Gastrocnemius medialis (tissue), 4 donors: ENCODE measurements at regions not wholly inside any gene's neighbourhood (a gene's known extent, or its start where the extent isn't known, plus 50 kb on each side); places are given as distances from the start of the nearest gene placed in this dataset.

ENCODE experiments used
- ATAC-seq, 2 donors: fragments of 150-250 bp; one replicate each; pipeline ENCODE4 v1.9.1; 2016
- DNase-seq, 2 donors: peaks; one replicate each; pipeline ENCODE4 v3.0.0-alpha.2; 2019
- H3K27ac ChIP-seq, 4 donors: fragments of 200-600 bp; sonication (generic); 1 replicate in 1 of 4; 2 replicates in 3 of 4; pipeline ENCODE4 v1.5.1; 2016 to 2018; ENCODE audit warnings: mild to moderate bottlenecking in 2 of 4, moderate library complexity in 1 of 4
- H3K27me3 ChIP-seq, 3 donors: fragments of 200-600 bp; sonication (generic) in 2 of 3; 1 replicate in 1 of 3; 2 replicates in 2 of 3; pipeline versions ENCODE4 v1.5.1 to v1.6.0; 2016 to 2019; ENCODE audit warnings: mild to moderate bottlenecking in 1 of 3, moderate library complexity in 1 of 3
- H3K36me3 ChIP-seq, 2 donors: fragments of 200-600 bp; sonication (generic) in 1 of 2; one replicate each; pipeline ENCODE4 v1.5.1; 2017 to 2018
- H3K4me1 ChIP-seq, 2 donors: fragments of 200-600 bp; sonication (generic) in 1 of 2; one replicate each; pipeline ENCODE4 v1.5.1; 2016 to 2017; ENCODE audit warnings: mild to moderate bottlenecking in 2 of 2
- H3K4me3 ChIP-seq, 4 donors: fragments of 200-600 bp; sonication (generic) in 3 of 4; 1 replicate in 1 of 4; 2 replicates in 3 of 4; pipeline ENCODE4 v1.5.1; 2016 to 2019; ENCODE audit warnings: mild to moderate bottlenecking in 2 of 4
- H3K9me3 ChIP-seq, 3 donors: fragments of 200-600 bp; sonication (generic) in 2 of 3; 1 replicate in 1 of 3; 2 replicates in 2 of 3; pipeline ENCODE4 v1.5.1; 2016 to 2019
- POLR2A ChIP-seq, 2 donors: fragments of 450-650 bp; IDR thresholded peaks; one replicate each; pipeline ENCODE4 v1.6.1; 2017; ENCODE audit warnings: antibody characterized with exemption in 2 of 2, mild to moderate bottlenecking in 2 of 2, moderate library complexity in 2 of 2
- in situ Hi-C, 4 donors: fragments of 200-750 bp; cut with MboI; loops; one replicate each; pipeline versions ENCODE4 v1.15.0 to v1.8.0; 2017; ENCODE audit warnings: low sequenced_read_pairs in 4 of 4
- intact Hi-C: fragments of 100-400 bp; cut with DNase I; formaldehyde crosslinking; loops from one replicate; pipeline ENCODE4 v1.15.1; 2023; ENCODE audit warnings: low total_unique reads
- TF ChIP-seq, protein P1 (sequence below), 5 experiments: fragments of 450-650 bp in 3 of 5; fragments of 200-600 bp in 2 of 5; sonication (generic) in 2 of 5; IDR thresholded peaks in 4 of 5; conservative IDR thresholded peaks in 1 of 5; 1 replicate in 4 of 5; 2 replicates in 1 of 5; pipeline ENCODE4 v1.5.1; 2016 to 2019; ENCODE audit warnings: antibody characterized with exemption in 5 of 5, mild to moderate bottlenecking in 3 of 5, moderate library complexity in 3 of 5

- Histone ChIP-seq H3K4me1 (no peaks in the 10 kb centered on the region), H3K27ac (no peak overlapping the region), H3K9me3 (no peaks in the 10 kb centered on the region), H3K36me3 (no peaks in the 10 kb centered on the region), H3K27me3 (no peaks in the 10 kb centered on the region), H3K4me3 (no peak overlapping the region)
- ATAC-seq: no peak
- DNase-seq: no peak
- intact Hi-C loops (no loop called here), in situ Hi-C loops (no loop called here)
- no peak for TF ChIP-seq POLR2A (IDR thresholded peaks at IDR 0.05)
- TF ChIP-seq, protein P1, sequence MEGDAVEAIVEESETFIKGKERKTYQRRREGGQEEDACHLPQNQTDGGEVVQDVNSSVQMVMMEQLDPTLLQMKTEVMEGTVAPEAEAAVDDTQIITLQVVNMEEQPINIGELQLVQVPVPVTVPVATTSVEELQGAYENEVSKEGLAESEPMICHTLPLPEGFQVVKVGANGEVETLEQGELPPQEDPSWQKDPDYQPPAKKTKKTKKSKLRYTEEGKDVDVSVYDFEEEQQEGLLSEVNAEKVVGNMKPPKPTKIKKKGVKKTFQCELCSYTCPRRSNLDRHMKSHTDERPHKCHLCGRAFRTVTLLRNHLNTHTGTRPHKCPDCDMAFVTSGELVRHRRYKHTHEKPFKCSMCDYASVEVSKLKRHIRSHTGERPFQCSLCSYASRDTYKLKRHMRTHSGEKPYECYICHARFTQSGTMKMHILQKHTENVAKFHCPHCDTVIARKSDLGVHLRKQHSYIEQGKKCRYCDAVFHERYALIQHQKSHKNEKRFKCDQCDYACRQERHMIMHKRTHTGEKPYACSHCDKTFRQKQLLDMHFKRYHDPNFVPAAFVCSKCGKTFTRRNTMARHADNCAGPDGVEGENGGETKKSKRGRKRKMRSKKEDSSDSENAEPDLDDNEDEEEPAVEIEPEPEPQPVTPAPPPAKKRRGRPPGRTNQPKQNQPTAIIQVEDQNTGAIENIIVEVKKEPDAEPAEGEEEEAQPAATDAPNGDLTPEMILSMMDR (IDR thresholded peaks at IDR 0.05 in 4 of 5, conservative IDR thresholded peaks at IDR 0.05 in 1 of 5): no peak
Observed at GRCh38 chr3:110656394-110657025, 415.1 kb upstream of the NECTIN3 start.

- H3K27me3 ChIP-seq: no peaks in the 10 kb centered on the region
- H3K9me3 ChIP-seq: no peaks in the 10 kb centered on the region
- ATAC-seq (no peak), DNase-seq (no peak)
- intact Hi-C loops (no loop called here), in situ Hi-C loops (no loop called here)
- no peak overlapping the region for H3K4me3 ChIP-seq
- H3K27ac ChIP-seq: no peak overlapping the region
- no peaks in the 10 kb centered on the region for H3K36me3 ChIP-seq
- TF ChIP-seq POLR2A (IDR thresholded peaks at IDR 0.05): no peak
- TF ChIP-seq, protein P1 (IDR thresholded peaks at IDR 0.05 in 4 of 5, conservative IDR thresholded peaks at IDR 0.05 in 1 of 5): no peak
- H3K4me1 ChIP-seq: no peaks in the 10 kb centered on the region
Observed at GRCh38 chr3:110664148-110664547, 407.5 kb upstream of the NECTIN3 start.

GRCh38 chr3:110666495-110666894 is 405.1 kb upstream of the NECTIN3 start:
- no peaks in the 10 kb centered on the region for H3K9me3 ChIP-seq
- no peak overlapping the region for H3K27ac ChIP-seq
- intact Hi-C loops (no loop called here), in situ Hi-C loops (no loop called here)
- H3K4me1 ChIP-seq: no peaks in the 10 kb centered on the region
- no peak for TF ChIP-seq POLR2A (IDR thresholded peaks at IDR 0.05)
- TF ChIP-seq, protein P1 (IDR thresholded peaks at IDR 0.05 in 4 of 5, conservative IDR thresholded peaks at IDR 0.05 in 1 of 5): no peak
- no peak for ATAC-seq
- no peaks in the 10 kb centered on the region for H3K36me3 ChIP-seq
- no peaks in the 10 kb centered on the region for H3K27me3 ChIP-seq
- DNase-seq: no peak
- no peak overlapping the region for H3K4me3 ChIP-seq

GRCh38 chr3:110667216-110667615 is 404.4 kb upstream of the NECTIN3 start:
- ATAC-seq (no peak), DNase-seq (no peak)
- intact Hi-C loops (no loop called here), in situ Hi-C loops (no loop called here)
- no peak for TF ChIP-seq POLR2A (IDR thresholded peaks at IDR 0.05)
- TF ChIP-seq, protein P1 (IDR thresholded peaks at IDR 0.05 in 4 of 5, conservative IDR thresholded peaks at IDR 0.05 in 1 of 5): no peak
- no peaks in the 10 kb centered on the region for H3K27me3 ChIP-seq
- H3K27ac ChIP-seq: no peak overlapping the region
- no peaks in the 10 kb centered on the region for H3K36me3 ChIP-seq
- H3K4me3 ChIP-seq: no peak overlapping the region
- no peaks in the 10 kb centered on the region for H3K9me3 ChIP-seq
- no peaks in the 10 kb centered on the region for H3K4me1 ChIP-seq

DNA sequence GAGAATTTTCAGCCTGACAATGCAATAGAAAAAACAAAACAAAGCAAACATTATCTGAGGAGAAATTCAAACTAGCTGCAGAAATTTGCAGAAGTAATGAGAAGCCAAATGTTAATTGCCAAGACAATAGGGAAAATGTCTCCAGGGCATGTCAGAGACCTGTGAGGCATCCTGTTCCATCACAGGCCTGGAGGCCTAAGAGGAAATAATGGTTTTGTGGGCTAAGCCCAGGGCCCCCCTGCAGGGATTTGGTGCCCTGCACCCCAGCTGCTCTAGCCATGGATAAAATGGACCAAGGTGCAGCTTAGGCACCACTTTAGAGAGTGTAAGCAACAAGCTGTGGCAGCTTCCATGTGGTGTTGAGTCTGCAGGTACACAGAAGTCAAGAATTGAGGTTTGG is 401.2 kb upstream of the NECTIN3 start:
- ATAC-seq (no peak), DNase-seq (no peak)
- intact Hi-C loops (no loop called here), in situ Hi-C loops (no loop called here)
- Histone ChIP-seq H3K36me3 (no peaks in the 10 kb centered on the region), H3K4me3 (no peak overlapping the region), H3K27ac (no peak overlapping the region), H3K4me1 (no peaks in the 10 kb centered on the region), H3K27me3 (no peaks in the 10 kb centered on the region), H3K9me3 (no peaks in the 10 kb centered on the region)
- TF ChIP-seq POLR2A (IDR thresholded peaks at IDR 0.05): no peak
- TF ChIP-seq, protein P1 (IDR thresholded peaks at IDR 0.05 in 4 of 5, conservative IDR thresholded peaks at IDR 0.05 in 1 of 5): no peak
